ENCODE measurements at regions not wholly inside any gene's neighbourhood (a gene's known extent, or its start where the extent isn't known, plus 50 kb on each side); places are given as distances from the start of the nearest gene placed in this dataset.

- Histone ChIP-seq H3K27ac (no peak overlapping the region), H3K27me3 (no peaks in the 10 kb centered on the region), H3K9me3 (no peaks in the 10 kb centered on the region), H3K4me3 (no peak overlapping the region), H3K36me3 (no peaks in the 10 kb centered on the region), H3K4me1 (no peaks in the 10 kb centered on the region)
- no peak for TF ChIP-seq CTCF (IDR thresholded peaks at IDR 0.05)
- TF ChIP-seq EP300 (IDR thresholded peaks at IDR 0.05) = no peak
- TF ChIP-seq POLR2A (IDR thresholded peaks at IDR 0.05) = no peak
- WGBS, 2 donors = 43 to 46% methylated on average over 5 of the region's 5 CpGs
- DNase-seq (ENCODE audit: low spot score in 2 of 2) = no peak
These were observed 162.9 kb downstream of the MBL2 start for GRCh38 chr10:52609626-52610240.

DNA sequence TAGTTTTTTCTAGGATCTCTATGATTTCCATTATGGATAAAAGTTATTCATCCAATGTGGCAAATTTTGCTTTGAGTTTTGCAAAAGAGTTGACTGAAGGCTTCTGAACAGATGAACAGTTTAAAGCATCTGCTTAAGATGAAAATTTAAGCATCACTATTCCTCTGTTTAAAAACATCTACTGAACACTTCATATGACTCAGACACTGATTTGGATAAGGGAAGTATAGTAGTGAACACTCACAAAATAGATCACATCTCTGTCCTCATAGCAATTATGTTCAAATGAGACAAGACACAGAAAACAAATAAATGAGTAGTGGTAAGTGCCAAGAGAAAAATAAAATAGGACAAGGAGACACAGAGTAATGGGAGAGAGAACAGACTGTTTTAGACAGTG lies 157.3 kb downstream of the MBL2 start:
- Histone ChIP-seq H3K27me3 (no peaks in the 10 kb centered on the region), H3K4me3 (no peak overlapping the region), H3K9me3 (no peaks in the 10 kb centered on the region), H3K36me3 (no peaks in the 10 kb centered on the region), H3K4me1 (no peaks in the 10 kb centered on the region), H3K27ac (no peak overlapping the region)
- no peak for DNase-seq (ENCODE audit: low spot score in 2 of 2)
- no peak for TF ChIP-seq POLR2A (IDR thresholded peaks at IDR 0.05)
- TF ChIP-seq EP300 (IDR thresholded peaks at IDR 0.05) = no peak
- no peak for TF ChIP-seq CTCF (IDR thresholded peaks at IDR 0.05)

- H3K9me3 ChIP-seq = no peaks in the 10 kb centered on the region
- WGBS, 2 donors = 64 to 73% methylated on average over 3 of the region's 3 CpGs
- TF ChIP-seq EP300 (IDR thresholded peaks at IDR 0.05) = no peak
- TF ChIP-seq POLR2A (IDR thresholded peaks at IDR 0.05) = no peak
- TF ChIP-seq CTCF (IDR thresholded peaks at IDR 0.05) = no peak
- no peak overlapping the region for H3K27ac ChIP-seq
- no peaks in the 10 kb centered on the region for H3K36me3 ChIP-seq
- H3K4me1 ChIP-seq = no peaks in the 10 kb centered on the region
- no peak for DNase-seq (ENCODE audit: low spot score in 2 of 2)
- no peak overlapping the region for H3K4me3 ChIP-seq
- no peaks in the 10 kb centered on the region for H3K27me3 ChIP-seq
These were observed 156.7 kb downstream of the MBL2 start for GRCh38 chr10:52615756-52616394.

DNA sequence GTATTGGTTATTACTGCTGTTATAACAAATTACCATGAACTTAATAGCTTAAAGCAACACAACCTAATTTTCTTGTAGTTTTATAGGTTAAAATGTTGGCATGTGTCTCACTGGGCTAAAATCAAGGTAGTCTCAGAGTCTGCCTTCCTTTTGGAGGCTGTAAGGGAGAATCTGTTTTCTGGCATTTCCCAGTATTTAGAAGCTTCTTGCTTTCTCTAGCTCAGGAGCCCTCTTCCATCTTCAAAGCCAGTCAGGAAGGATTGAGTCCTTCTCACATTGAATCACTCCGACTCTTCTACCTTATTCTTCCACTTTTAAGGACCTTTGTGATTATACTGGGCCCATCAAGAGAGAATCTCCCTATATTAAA lies 156.2 kb downstream of the MBL2 start:
- TF ChIP-seq POLR2A (IDR thresholded peaks at IDR 0.05) (no peak), CTCF (IDR thresholded peaks at IDR 0.05) (no peak), EP300 (IDR thresholded peaks at IDR 0.05) (no peak)
- no peaks in the 10 kb centered on the region for H3K9me3 ChIP-seq
- H3K27me3 ChIP-seq = no peaks in the 10 kb centered on the region
- 0% methylated on average over 1 of the region's 1 CpG; no CpG with 5 or more reads in 1 of the 2 donors for WGBS, 2 donors
- H3K4me1 ChIP-seq = no peaks in the 10 kb centered on the region
- H3K27ac ChIP-seq = no peak overlapping the region
- no peaks in the 10 kb centered on the region for H3K36me3 ChIP-seq
- DNase-seq (ENCODE audit: low spot score in 2 of 2) = no peak
- no peak overlapping the region for H3K4me3 ChIP-seq

DNA sequence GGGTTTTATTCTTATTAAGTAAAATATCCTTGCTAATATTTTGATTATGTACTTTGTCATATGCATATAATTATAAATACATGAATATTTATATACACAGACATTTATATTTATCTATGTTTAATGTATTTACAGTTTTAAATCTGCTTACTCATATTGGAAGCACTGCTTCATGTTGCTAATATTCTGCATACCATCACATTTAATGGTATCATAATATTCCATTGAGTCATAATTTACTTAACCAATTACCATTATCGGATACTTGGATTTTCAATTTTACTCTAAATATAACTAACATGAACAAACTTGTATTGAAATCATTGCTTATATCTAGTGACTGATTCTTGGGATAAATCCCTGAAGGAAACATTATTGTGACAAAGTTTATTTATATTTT lies 155.2 kb downstream of the MBL2 start:
- H3K27ac ChIP-seq = no peak overlapping the region
- no peaks in the 10 kb centered on the region for H3K27me3 ChIP-seq
- no peaks in the 10 kb centered on the region for H3K4me1 ChIP-seq
- 70 to 92% methylated on average over 1 of the region's 1 CpG for WGBS, 2 donors
- TF ChIP-seq POLR2A (IDR thresholded peaks at IDR 0.05) = no peak
- no peak for TF ChIP-seq EP300 (IDR thresholded peaks at IDR 0.05)
- no peaks in the 10 kb centered on the region for H3K9me3 ChIP-seq
- DNase-seq (ENCODE audit: low spot score in 2 of 2) = no peak
- H3K4me3 ChIP-seq = no peak overlapping the region
- no peaks in the 10 kb centered on the region for H3K36me3 ChIP-seq
